SK-N-DZ (cell line): ENCODE measurements at regions not wholly inside any gene's neighbourhood (a gene's known extent, or its start where the extent isn't known, plus 50 kb on each side); places are given as distances from the start of the nearest gene placed in this dataset.
A peak's percentile ranks its signal among the peaks of the same experiment; 100 is the strongest.
"Not testable (repeated sequence)": the region's sequence is repeated elsewhere in the genome, so short reads cannot be mapped to it uniquely, and the experiment has no call there.

Experiments
- DNase-seq: peaks from one replicate; pipeline ENCODE4 v3.0.0-alpha.2; 2015; ENCODE audit warnings: low spot score

DNA sequence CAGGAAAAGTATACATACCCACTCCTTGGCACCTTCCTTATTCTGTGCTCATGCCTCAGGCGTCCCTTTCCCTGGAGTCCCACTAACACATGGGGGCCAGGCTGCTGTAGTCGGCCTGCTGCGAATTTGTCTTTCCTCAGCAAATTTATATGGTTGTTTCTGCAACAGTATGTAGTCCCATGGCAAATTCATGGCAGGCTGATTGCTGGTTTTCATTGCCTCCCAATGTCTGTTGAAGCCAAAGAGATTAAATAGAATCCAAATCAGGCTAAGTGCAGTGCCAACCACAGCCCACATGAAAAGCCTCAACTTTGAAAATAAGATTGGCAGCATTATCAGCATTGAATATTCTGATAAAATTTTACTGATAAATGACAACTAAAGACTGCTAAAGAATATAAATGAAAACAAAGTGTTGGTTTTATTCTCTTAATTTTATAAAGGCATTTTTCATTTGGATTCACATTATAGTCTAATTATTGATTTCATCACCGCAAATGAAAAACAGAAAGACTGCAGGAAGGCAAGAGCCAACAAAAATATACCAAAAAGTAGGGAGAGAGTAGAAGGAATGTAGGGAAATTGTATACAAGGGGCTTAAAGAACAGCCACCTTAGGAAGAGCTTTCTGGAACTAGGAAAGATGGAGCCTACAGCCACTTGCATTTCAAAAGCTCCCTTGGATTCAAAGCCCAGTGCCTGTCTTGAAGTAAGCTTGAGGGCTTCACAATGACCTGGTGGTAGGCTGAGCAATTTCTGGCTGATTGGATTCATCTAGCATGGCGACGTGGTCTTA, 283.7 kb upstream of the MMADHC start:
- DNase-seq, result no peak

DNA sequence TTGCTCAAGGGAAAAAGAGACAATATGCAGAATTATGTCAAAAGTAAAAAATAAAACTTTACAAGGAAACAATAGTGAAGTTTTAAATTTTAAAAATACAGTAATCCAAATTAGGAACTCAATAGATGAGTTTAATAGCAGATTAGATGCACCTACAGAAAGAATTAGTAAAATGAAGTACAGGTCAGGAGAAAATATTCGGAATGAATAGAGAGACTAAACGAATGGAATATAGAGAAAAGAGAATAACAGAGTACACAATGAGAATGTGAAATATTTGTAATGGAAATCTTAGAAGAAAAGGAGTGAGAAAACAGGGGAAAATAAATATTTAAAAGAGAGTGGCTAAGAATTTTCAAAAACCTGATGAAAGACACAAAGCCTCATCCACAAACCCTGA, 275.7 kb upstream of the MMADHC start:
- DNase-seq, result no peak

DNA sequence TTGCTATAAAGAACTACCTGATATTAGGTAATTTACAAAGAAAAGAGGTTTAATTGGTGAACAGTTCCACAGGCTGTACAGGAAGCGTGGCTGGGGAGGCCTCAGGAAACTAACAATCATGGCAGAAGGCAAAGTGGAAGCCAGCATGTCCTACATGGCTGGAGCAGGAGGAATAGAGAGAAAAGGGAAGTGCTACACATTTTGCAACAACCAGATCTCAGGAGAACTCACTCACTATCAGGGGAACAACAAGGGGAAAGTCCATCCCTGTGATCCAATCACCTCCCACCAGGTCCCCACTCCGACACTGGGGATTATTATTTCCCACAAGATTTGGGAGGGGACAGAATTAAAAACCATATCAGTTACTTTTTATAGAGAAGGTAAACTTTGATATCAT, 273.5 kb upstream of the MMADHC start:
- DNase-seq, result no peak

DNA sequence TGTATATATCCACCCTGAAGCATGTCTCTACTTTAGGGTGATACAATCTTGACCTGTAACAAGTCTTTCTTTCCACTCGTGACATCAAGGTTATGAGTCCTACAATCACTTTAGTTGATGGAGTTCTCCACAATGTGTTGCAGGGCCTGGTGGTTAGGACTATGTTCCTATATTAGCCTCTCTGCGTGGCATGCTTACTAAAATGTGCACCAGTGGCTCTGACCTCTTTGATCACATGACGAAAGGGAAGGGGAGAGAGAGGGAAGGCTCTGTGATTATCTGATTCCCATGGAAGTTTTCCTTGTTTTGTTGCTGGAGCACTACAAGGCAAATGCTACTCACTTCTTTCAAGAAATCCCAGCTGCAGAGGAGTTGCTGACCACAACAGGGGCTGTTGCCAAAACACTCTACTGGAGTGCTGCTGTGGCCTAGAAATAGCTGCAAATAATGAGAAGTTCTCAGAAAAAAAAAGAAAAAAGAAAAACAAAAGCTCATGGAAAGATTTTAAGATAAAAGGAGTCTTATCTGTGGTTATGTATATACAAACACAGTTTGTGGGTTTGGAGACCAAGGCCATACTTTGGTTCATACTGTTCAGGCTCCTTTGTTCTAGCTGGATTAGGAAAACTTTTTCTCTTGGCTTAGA, 272.8 kb upstream of the MMADHC start:
- DNase-seq, result no peak

DNA sequence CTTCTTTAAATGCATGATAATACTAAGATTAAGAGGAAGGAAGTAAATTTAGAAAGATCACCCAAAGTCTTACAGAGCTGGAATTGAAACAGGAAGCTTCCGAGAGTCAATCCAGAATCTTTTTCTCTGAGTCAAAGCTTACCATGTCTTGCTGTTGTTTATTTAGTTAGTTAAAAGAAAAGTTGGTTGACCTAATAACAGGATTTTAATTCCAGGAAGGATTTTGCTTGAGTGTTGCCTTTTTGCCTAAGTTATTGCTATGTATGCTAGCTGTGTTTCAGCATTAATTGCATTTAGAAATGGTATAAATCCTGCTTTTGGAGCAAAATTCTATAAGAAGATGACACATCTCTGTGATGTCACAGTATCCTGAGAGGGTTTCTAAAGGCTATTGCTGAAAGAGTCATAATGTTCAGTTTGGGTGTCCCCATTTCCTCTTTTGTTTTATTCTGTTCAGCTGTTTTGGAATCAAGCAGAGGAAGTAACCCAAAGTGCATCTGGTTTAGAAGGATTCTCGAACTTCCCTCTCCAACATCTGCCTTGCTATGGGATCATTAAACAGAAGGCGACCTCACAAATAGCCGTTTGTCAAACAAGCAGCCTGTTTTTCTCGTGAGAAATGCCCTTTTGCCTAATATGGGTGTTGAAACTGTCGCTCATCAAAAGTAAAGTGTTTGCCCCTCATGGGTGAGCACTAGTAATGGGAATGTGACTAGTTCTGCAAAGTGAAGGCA, 271.5 kb upstream of the MMADHC start:
- no peak for DNase-seq

DNA sequence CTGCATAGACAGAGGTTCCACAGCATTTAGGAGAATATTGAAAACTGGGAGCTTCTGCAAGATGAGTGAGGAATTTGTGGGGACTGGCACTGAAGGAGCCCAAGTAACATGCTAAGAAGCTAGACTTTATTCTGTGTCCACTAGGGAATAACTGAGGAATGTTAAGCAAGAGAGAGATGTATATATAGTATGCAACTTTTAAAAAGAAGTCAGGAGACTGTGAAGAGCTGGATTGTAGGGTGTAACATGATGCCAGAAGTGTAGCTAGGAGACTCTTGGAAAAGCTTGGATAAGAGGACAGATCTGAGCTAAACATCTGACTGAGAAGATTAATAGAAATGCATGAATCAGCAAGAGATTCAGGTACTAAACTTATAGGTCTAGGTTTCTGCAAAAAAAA, 270.6 kb upstream of the MMADHC start:
- no peak for DNase-seq

DNA sequence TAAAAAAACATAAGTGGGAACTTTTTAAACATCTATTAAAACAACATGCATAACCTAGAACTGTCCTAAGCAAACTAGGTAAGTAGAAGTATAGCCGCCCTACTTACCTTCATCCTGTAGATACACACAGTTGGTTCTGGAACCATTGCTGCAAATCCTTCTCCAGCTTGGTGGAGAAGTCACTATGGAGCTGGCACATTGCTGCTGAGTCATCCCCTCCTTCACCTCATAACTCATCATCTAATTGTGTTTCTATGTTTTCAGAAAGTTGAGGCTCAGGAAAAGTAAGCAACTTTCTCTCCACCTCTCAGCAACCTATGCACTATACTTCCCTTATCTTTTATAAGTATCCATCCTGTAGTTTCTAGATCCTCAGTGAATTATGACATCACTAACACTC, 269.8 kb upstream of the MMADHC start:
- no peak for DNase-seq

DNA sequence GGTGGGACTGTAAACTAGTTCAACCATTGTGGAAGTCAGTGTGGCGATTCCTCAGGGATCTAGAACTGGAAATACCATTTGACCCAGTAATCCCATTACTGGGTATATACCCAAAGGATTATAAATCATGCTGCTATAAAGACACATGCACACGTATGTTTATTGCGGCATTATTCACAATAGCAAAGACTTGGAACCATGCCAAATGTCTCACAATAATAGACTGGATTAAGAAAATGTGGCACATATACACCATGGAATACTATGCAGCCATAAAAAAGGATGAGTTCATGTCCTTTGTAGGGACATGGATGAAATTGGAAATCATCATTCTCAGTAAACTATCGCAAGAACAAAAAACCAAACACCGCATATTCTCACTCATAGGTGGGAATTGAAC, 268.3 kb upstream of the MMADHC start:
- not testable (repeated sequence) for DNase-seq

DNA sequence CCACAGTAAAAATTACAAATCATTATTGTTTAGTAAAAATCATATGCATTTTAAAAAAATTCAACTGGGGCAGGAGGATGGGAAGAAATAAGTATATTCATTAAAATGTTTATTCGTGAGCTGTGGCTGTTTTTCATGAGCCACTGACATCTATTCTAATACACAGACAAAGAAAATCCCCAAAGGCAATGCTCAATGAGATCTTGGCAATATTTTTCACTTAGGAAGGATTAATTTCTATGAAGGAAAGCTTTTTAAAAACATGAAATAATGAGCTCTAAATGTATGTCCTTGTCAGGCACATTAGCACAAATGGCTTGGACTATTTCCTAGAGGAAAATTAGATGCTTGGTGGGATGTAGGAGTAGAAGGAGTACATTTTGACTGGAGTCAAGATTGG, 262.0 kb upstream of the MMADHC start:
- DNase-seq, result no peak

DNA sequence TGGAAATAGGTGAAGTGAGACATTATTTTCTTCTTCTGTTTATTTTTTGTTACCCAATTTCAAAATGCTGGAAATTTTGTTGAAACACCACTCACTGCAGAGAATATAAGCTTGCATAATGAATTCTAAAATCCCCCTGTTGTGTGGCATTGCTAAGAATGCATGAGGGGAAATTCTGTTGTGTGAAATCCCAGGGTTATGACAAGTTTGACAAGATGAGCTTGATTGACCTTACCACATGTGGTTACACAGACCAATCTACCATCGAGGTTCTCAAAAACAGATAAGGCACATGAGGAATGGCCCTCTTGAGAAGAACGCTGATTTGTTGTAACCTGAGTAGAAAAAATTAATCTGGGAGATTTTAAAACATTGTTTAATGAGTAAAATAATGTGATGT, 261.6 kb upstream of the MMADHC start:
- no peak for DNase-seq

DNA sequence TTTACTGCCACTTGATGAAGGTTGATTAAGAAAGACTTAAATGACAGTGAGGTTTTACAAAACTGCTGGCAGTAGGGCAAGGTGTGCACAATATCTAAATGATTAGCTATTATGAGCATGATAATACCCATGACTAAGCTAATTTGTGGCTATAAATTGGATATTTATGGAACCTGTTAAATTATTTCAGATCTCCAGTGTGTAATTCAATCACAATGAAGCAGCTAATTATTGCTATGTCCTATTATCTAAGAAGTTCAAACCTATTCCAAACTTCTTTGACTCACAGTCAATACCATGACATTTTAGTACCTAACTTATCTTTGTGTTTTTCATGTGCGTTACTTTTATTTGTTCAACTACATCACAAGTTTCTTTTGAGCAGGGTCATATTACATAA, 253.8 kb upstream of the MMADHC start:
- DNase-seq, result no peak

DNA sequence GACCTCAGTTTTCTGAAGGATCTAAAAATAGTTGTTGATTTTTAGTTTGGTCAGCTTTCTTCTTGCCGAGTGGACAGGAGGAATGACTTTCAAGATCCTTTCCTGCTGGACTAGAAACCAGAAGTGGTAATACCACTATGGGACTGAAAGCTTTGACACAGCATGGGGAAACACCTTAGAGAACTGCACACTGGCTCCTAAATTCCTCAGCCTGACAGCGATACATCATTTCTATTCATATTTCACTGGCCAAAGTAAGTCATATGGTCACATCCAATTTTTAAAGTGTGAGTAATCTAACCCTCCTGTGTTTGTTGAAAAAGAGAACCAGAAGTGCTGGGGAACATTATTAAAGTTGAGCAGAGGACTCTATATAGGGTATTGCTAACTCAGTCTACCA, 244.7 kb upstream of the MMADHC start:
- DNase-seq, result no peak

DNA sequence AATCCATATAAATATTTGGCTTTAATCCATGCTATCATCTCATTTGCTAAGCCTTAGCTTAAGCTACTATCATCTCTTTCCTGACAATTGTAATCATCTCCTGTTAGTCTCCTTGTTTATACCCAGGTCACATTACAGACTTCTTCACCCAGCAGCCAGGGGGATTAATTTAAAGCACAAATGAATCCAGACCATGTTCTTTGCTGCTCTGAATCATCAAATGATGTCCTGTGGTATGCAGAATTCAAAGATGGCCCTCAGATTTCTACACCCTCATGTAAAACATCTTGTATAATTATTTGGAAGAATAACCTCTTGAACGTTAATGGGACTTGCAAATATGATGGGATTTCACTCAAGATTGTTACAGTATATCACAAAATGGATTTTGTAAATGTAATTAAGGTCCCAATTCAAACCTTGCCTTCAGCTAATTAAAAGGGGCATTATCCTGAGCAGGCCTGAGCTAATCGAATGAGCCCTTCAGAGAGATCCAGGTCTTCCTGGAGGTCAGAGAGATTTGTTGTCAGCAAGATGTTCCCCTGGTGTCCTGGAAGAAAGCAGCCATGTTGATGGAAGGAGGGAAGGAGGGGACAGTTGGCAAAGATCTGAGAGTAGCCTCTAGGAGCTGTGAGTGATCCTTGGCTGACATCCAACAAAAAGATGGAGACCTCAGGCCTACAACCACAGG, 241.1 kb upstream of the MMADHC start:
- DNase-seq, result peak; percentile 97

DNA sequence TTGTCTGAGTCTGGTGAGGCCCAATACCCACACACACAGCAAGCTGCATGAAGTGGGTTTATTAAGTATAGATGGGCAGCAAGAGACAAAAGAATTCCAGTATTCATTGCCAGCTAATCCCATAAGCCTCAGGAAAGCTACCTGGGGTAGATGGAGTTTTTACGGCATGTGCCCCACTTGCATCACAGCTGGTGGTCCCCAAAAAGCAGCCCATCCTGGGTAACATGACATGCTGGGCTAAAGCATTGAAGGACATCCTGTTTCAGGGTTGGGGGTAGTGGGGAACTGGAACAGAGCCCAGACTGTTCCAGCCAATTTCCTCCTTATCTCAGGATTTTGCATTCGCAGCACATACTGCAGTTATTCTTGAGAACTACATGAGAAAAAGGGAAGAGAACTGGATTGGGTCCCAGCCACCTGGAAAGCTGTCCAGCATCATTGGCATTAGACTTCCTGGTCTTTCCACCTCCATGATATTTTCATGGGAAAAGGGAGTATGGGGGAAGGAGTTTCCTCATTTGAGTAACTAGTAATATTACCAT, 240.1 kb upstream of the MMADHC start:
- DNase-seq, result peak; percentile 6

DNA sequence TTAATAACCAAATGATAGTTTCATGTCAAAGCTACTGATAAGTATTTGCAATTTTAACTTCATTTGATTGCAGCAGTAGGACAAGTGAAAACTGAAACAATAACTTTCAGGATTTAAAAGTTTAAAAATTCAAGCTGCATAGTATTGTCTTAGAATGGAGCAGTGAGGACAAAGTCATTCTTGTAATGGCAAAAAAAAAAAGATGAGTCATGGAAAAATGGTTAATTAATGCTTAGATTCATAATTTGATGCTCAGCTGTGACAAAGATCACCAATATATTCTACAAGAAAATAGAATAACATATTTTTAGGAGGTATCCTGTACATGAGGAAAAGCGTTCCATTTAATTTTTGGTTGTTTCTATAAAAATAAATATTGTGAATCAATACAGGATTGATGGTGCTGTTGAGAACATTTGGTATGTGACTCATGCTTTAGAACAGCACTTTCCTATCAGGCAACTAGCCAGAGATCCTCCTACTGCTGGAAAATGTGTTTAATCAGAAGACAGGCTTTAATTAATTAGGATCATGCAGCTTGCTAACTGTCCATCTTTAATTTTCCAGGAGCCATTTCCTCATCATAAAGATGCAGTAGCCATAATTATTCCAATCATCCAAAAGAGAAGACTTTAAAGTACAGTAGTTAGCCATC, 239.0 kb upstream of the MMADHC start:
- no peak for DNase-seq

DNA sequence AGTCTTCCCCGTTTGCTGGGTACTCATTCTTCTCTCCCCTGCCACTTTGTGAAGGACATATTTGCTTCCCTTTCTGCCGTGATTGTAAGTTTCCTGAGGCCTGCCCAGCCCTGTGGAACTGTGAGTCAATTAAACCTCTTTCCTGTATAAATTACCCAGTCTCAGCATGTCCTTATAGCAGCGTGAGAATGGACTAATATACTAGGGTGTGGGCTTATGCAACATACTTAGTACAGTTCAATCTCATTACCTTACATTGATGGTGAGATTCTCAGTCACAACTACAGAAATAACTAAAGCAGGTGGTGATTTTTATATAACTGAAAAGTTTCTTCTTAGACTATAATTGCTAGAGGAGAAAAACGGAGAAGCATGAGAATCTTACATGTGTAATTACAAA, 237.9 kb upstream of the MMADHC start:
- DNase-seq, result no peak

DNA sequence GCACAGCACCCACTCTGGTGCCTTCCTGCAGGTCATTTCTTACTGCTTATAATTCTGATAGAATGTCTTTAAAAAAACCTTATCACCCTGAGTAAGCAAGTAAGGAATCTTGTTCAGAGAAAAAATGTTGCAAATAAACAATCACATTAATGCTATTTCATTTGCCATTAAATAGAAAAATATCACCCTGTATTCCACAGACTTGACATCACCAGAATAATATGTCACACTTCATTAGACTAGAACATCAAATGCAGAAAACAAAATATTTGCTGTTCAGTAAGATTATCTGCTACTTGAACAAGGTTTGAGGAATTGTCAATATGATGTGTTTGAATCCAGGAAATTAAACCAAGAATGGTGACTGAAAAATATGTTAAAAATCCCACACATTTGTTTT, 236.6 kb upstream of the MMADHC start:
- DNase-seq, result no peak

DNA sequence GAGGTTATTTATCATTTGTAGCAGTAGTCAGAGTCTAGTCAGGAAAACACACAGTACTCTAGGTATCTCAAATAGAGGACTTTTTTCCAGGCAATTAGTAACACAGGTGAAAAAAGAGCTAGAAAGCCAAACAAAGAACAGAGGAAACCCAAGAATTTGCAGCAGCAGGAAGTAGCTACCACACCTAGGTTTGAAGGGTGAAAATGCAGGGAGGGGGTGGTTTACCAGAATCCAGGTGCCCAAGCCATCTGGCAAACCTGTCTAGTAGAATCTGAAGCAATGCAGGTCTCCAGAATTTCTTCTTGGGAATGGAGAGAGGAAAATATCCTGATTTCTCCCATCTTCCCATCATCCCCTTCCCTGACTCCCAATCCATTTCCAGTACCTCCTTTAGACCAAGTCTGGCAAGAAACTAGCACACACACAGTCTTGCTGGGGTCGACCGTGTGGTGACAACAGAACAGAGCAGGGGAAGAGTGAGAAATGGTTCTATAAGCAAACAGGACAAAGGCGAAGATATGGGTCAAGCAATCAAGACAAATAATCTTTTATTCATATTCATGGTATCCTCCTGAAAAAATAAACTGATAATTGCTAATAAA, 231.9 kb upstream of the MMADHC start:
- no peak for DNase-seq

DNA sequence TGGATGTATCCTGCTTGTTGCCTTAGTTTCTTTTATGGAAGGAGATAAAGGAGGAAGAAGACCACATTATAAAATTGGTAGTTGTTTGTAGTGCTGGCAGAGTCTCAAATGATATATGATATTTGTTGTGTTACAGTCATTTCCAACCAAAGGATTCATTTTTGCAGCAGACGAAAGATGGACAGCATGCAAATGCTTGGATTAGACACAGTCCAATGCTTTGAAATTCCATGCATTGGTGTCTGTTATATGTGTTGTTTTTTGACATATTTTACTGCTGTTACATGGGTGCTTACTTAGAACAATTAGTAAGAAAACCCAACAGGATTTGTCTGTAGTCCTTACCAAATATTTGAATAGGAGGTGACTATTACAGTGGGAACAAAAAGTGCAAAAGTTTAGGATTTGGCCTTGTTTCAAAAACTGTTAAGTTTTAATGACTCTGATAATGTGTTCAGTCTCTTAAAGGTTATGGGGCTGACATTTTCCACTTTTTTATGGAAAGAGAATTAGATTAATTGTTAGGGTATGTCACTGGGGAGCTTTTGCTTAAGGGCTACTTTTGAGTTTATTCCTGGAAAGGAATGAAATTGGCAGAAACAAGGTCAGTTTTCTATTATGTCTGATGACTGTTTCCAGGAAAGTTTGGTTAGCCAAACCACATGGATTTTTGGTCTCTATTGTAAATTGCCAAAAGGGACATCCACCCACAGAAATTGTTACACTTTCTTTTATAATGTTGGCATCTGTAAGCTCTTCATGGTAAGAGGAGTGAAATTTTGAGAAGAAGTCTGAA, 229.4 kb upstream of the MMADHC start:
- no peak for DNase-seq

DNA sequence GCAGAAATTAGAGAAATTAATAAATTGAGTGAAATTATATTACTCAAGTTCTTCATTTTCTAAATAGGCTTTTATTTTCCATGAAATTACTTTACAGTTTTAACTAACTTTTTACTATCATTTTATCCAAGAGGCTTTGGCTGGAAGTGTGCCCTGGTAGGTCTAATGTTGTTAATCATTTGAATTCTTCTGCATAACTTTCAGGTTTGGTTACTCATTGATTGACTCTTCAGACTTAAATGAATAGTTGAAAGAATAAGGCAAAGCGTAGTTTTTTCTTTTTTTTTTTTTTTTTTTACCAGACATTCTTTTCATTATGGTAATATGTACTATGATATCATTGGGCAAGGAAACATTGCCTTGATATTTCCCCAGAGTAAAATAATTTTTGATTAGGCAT, 228.4 kb upstream of the MMADHC start:
- DNase-seq, result no peak
